Stimulated activated memory B cell treated with anti-CD40 and anti-IgM and Interleukin-4, amounts not matched to agents 10 μg/mL and 1 μg/mL and 100 μg/mL, for 72 hours (primary cell): ENCODE measurements at regions not wholly inside any gene's neighbourhood (a gene's known extent, or its start where the extent isn't known, plus 50 kb on each side); places are given as distances from the start of the nearest gene placed in this dataset.
A peak's percentile ranks its signal among the peaks of the same experiment; 100 is the strongest.

Experiments
- ATAC-seq: fragments of 150-1000 bp; cut with Tn5 transposase; 2 replicates; pipeline ENCODE4 v1.10.0; 2021
- H3K27ac Mint-ChIP-seq: one replicate; pipeline ENCODE4 v1.8.0; 2022; ENCODE audit warnings: mild to moderate bottlenecking, mixed read lengths
- H3K27me3 Mint-ChIP-seq: one replicate; pipeline ENCODE4 v1.8.0; 2022; ENCODE audit warnings: mixed read lengths
- H3K36me3 Mint-ChIP-seq: one replicate; pipeline ENCODE4 v1.8.0; 2022; ENCODE audit warnings: mixed read lengths
- H3K4me1 Mint-ChIP-seq: one replicate; pipeline ENCODE4 v1.8.0; 2022; ENCODE audit warnings: mixed read lengths
- H3K4me3 Mint-ChIP-seq: one replicate; pipeline ENCODE4 v1.8.0; 2022; ENCODE audit warnings: mild to moderate bottlenecking, moderate library complexity, mixed read lengths
- H3K9me3 Mint-ChIP-seq: one replicate; pipeline ENCODE4 v1.8.0; 2022; ENCODE audit warnings: mixed read lengths

GRCh38 chr2:209046163-209046562 lies 377.7 kb upstream of the MAP2 start:
- H3K27me3 Mint-ChIP-seq: no peaks in the 10 kb centered on the region
- H3K27ac Mint-ChIP-seq: no peak overlapping the region
- no peak overlapping the region for H3K4me3 Mint-ChIP-seq
- no peaks in the 10 kb centered on the region for H3K36me3 Mint-ChIP-seq
- no peak for ATAC-seq
- H3K9me3 Mint-ChIP-seq: peaks cover 2% of the 10 kb centered on the region
- H3K4me1 Mint-ChIP-seq: no peaks in the 10 kb centered on the region

GRCh38 chr2:209049608-209050007 lies 374.2 kb upstream of the MAP2 start:
- Mint-ChIP-seq H3K36me3 (no peaks in the 10 kb centered on the region), H3K4me3 (no peak overlapping the region), H3K9me3 (peaks cover 2% of the 10 kb centered on the region), H3K27me3 (no peaks in the 10 kb centered on the region), H3K27ac (no peak overlapping the region), H3K4me1 (no peaks in the 10 kb centered on the region)
- no peak for ATAC-seq

- no peak for ATAC-seq
- H3K9me3 Mint-ChIP-seq: no peaks in the 10 kb centered on the region
- H3K27ac Mint-ChIP-seq: no peak overlapping the region
- no peaks in the 10 kb centered on the region for H3K27me3 Mint-ChIP-seq
- no peaks in the 10 kb centered on the region for H3K4me1 Mint-ChIP-seq
- no peaks in the 10 kb centered on the region for H3K36me3 Mint-ChIP-seq
- H3K4me3 Mint-ChIP-seq: no peak overlapping the region
Observed at GRCh38 chr2:209062210-209062609, 361.6 kb upstream of the MAP2 start.

GRCh38 chr2:209070262-209070661 lies 353.6 kb upstream of the MAP2 start:
- Mint-ChIP-seq H3K27me3 (no peaks in the 10 kb centered on the region), H3K27ac (no peak overlapping the region), H3K36me3 (no peaks in the 10 kb centered on the region), H3K9me3 (no peaks in the 10 kb centered on the region), H3K4me3 (no peak overlapping the region), H3K4me1 (no peaks in the 10 kb centered on the region)
- ATAC-seq: no peak

- Mint-ChIP-seq H3K27ac (no peak overlapping the region), H3K27me3 (no peaks in the 10 kb centered on the region), H3K9me3 (no peaks in the 10 kb centered on the region), H3K4me1 (no peaks in the 10 kb centered on the region), H3K36me3 (no peaks in the 10 kb centered on the region), H3K4me3 (no peak overlapping the region)
- ATAC-seq: peak; percentile 19
Observed at GRCh38 chr2:209073151-209073550, 350.7 kb upstream of the MAP2 start.

GRCh38 chr2:209074711-209075110 lies 349.1 kb upstream of the MAP2 start:
- Mint-ChIP-seq H3K36me3 (no peaks in the 10 kb centered on the region), H3K4me3 (no peak overlapping the region), H3K4me1 (no peaks in the 10 kb centered on the region), H3K27me3 (no peaks in the 10 kb centered on the region), H3K27ac (no peak overlapping the region), H3K9me3 (peaks cover 7% of the 10 kb centered on the region)
- no peak for ATAC-seq

- H3K27ac Mint-ChIP-seq: no peak overlapping the region
- no peak overlapping the region for H3K4me3 Mint-ChIP-seq
- H3K27me3 Mint-ChIP-seq: no peaks in the 10 kb centered on the region
- no peak for ATAC-seq
- H3K36me3 Mint-ChIP-seq: no peaks in the 10 kb centered on the region
- no peaks in the 10 kb centered on the region for H3K4me1 Mint-ChIP-seq
- peaks cover 7% of the 10 kb centered on the region for H3K9me3 Mint-ChIP-seq
Observed at GRCh38 chr2:209076151-209076550, 347.7 kb upstream of the MAP2 start.

- Mint-ChIP-seq H3K27ac (no peak overlapping the region), H3K4me1 (no peaks in the 10 kb centered on the region), H3K36me3 (no peaks in the 10 kb centered on the region), H3K9me3 (peaks cover 3% of the 10 kb centered on the region), H3K27me3 (no peaks in the 10 kb centered on the region), H3K4me3 (no peak overlapping the region)
- ATAC-seq: no peak
Observed at GRCh38 chr2:209086761-209087160, 337.1 kb upstream of the MAP2 start.

- no peak overlapping the region for H3K4me3 Mint-ChIP-seq
- H3K27me3 Mint-ChIP-seq: no peaks in the 10 kb centered on the region
- no peaks in the 10 kb centered on the region for H3K36me3 Mint-ChIP-seq
- H3K9me3 Mint-ChIP-seq: no peaks in the 10 kb centered on the region
- no peaks in the 10 kb centered on the region for H3K4me1 Mint-ChIP-seq
- no peak for ATAC-seq
- H3K27ac Mint-ChIP-seq: no peak overlapping the region
Observed at GRCh38 chr2:209091056-209091455, 332.8 kb upstream of the MAP2 start.

- no peaks in the 10 kb centered on the region for H3K4me1 Mint-ChIP-seq
- no peaks in the 10 kb centered on the region for H3K9me3 Mint-ChIP-seq
- H3K27ac Mint-ChIP-seq: no peak overlapping the region
- ATAC-seq: peak; percentile 45
- no peaks in the 10 kb centered on the region for H3K27me3 Mint-ChIP-seq
- no peaks in the 10 kb centered on the region for H3K36me3 Mint-ChIP-seq
- H3K4me3 Mint-ChIP-seq: no peak overlapping the region
Observed at GRCh38 chr2:209094221-209094620, 329.6 kb upstream of the MAP2 start.

GRCh38 chr2:209095432-209095831 lies 328.4 kb upstream of the MAP2 start:
- no peak for ATAC-seq
- H3K4me1 Mint-ChIP-seq: no peaks in the 10 kb centered on the region
- no peak overlapping the region for H3K4me3 Mint-ChIP-seq
- no peaks in the 10 kb centered on the region for H3K9me3 Mint-ChIP-seq
- H3K36me3 Mint-ChIP-seq: no peaks in the 10 kb centered on the region
- H3K27me3 Mint-ChIP-seq: no peaks in the 10 kb centered on the region
- H3K27ac Mint-ChIP-seq: no peak overlapping the region

- no peak for ATAC-seq
- H3K4me1 Mint-ChIP-seq: no peaks in the 10 kb centered on the region
- no peak overlapping the region for H3K27ac Mint-ChIP-seq
- no peaks in the 10 kb centered on the region for H3K27me3 Mint-ChIP-seq
- no peaks in the 10 kb centered on the region for H3K36me3 Mint-ChIP-seq
- H3K9me3 Mint-ChIP-seq: no peaks in the 10 kb centered on the region
- no peak overlapping the region for H3K4me3 Mint-ChIP-seq
Observed at GRCh38 chr2:209097168-209097567, 326.7 kb upstream of the MAP2 start.

- H3K36me3 Mint-ChIP-seq: no peaks in the 10 kb centered on the region
- H3K9me3 Mint-ChIP-seq: peaks cover 6% of the 10 kb centered on the region
- no peak for ATAC-seq
- no peaks in the 10 kb centered on the region for H3K27me3 Mint-ChIP-seq
- no peak overlapping the region for H3K4me3 Mint-ChIP-seq
- H3K27ac Mint-ChIP-seq: no peak overlapping the region
- H3K4me1 Mint-ChIP-seq: no peaks in the 10 kb centered on the region
Observed at GRCh38 chr2:209102319-209102718, 321.5 kb upstream of the MAP2 start.

- no peaks in the 10 kb centered on the region for H3K27me3 Mint-ChIP-seq
- no peaks in the 10 kb centered on the region for H3K4me1 Mint-ChIP-seq
- no peaks in the 10 kb centered on the region for H3K36me3 Mint-ChIP-seq
- no peak overlapping the region for H3K27ac Mint-ChIP-seq
- H3K4me3 Mint-ChIP-seq: no peak overlapping the region
- peak; percentile 36 for ATAC-seq
- H3K9me3 Mint-ChIP-seq: no peaks in the 10 kb centered on the region
Observed at GRCh38 chr2:209113026-209113425, 310.8 kb upstream of the MAP2 start.

- Mint-ChIP-seq H3K27ac (no peak overlapping the region), H3K27me3 (no peaks in the 10 kb centered on the region), H3K4me3 (no peak overlapping the region), H3K36me3 (no peaks in the 10 kb centered on the region), H3K9me3 (no peaks in the 10 kb centered on the region), H3K4me1 (no peaks in the 10 kb centered on the region)
- no peak for ATAC-seq
Observed at GRCh38 chr2:209114588-209115240, 309.1 kb upstream of the MAP2 start.

- H3K36me3 Mint-ChIP-seq: no peaks in the 10 kb centered on the region
- no peaks in the 10 kb centered on the region for H3K4me1 Mint-ChIP-seq
- peaks cover 5% of the 10 kb centered on the region for H3K9me3 Mint-ChIP-seq
- no peak overlapping the region for H3K27ac Mint-ChIP-seq
- H3K27me3 Mint-ChIP-seq: no peaks in the 10 kb centered on the region
- H3K4me3 Mint-ChIP-seq: no peak overlapping the region
- ATAC-seq: peak; percentile 68
Observed at GRCh38 chr2:209121691-209122090, 302.2 kb upstream of the MAP2 start.

- Mint-ChIP-seq H3K36me3 (no peaks in the 10 kb centered on the region), H3K4me1 (no peaks in the 10 kb centered on the region), H3K27me3 (no peaks in the 10 kb centered on the region), H3K9me3 (peaks cover 5% of the 10 kb centered on the region), H3K27ac (no peak overlapping the region), H3K4me3 (no peak overlapping the region)
- no peak for ATAC-seq
Observed at GRCh38 chr2:209125291-209125690, 298.6 kb upstream of the MAP2 start.
